HG03175 (cell line): ENCODE measurements at regions not wholly inside any gene's neighbourhood (a gene's known extent, or its start where the extent isn't known, plus 50 kb on each side); places are given as distances from the start of the nearest gene placed in this dataset.
"Not testable (repeated sequence)": the region's sequence is repeated elsewhere in the genome, so short reads cannot be mapped to it uniquely, and the experiment has no call there.

ENCODE experiments used
- ATAC-seq: cut with Tn5 transposase; IDR thresholded peaks from one replicate; pipeline ENCODE4 v1.9.1; 2021; ENCODE audit warnings: mild to moderate bottlenecking, moderate library complexity; ENCODE audit not compliant: unreplicated experiment

- ATAC-seq = no peak
Measured at GRCh38 chr14:22313172-22313801, 275.7 kb downstream of the DAD1 start.

DNA sequence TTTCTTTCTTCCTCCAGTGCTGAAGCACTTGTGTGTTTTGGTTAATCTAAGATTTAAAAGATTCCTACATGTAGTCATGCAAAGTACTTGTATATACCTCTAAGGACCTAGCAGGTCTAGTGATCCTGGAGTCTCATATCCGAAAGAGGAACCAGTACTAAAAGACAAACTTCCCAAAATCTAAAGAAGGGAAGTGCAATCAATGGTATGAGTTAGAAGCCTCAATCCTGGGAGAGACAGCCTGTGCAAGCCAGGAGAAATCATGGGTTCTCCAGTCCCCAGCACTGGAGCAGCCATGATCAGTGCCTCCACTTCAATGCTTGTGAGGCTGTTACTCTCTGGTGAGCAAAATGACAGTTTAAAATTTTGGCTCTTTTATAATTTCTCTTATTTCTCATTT, 277.4 kb downstream of the DAD1 start:
- no peak for ATAC-seq

DNA sequence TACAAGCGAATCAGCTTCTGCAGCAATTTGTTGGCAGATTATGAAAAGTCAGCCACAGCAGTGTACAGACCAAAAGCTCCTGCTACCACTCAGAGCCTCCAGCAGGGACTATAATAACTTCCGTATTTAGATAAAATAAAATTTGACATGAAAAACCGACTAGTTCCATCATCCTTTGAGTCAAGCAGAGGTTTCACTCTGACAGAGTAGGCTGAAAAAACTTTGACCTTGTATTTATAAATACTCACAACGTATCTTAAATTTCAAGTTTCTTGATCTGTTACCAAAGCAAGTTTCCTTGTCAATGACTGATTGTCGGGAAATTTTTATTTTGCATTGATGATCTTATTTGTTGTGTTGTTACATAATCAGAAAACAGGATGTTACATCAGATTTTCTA, 283.4 kb downstream of the DAD1 start:
- ATAC-seq = peak; percentile 65

GRCh38 chr14:22304326-22304725, 284.7 kb downstream of the DAD1 start:
- ATAC-seq = no peak

- ATAC-seq = no peak
Measured at GRCh38 chr14:22303589-22304195, 285.3 kb downstream of the DAD1 start.

- no peak for ATAC-seq
Measured at GRCh38 chr14:22300646-22301045, 288.4 kb downstream of the DAD1 start.

DNA sequence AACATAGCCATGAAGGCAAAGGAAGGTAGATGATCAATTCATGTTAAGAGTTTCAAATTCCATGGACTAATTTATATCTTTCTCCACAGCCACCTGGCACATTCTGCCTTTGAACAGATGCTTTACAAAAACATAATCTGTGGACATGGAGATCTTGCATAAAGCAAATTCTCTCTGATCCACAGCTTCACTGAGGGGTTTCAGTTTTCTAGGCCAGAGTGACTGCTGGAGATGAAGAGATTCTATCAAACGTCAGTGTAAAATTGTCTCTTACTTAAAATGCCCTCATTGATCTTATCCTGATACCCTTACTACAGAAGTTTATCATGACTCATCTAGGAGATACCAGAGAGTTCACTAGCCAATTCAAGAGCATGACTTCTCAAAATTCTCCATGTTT, 291.6 kb downstream of the DAD1 start:
- no peak for ATAC-seq

DNA sequence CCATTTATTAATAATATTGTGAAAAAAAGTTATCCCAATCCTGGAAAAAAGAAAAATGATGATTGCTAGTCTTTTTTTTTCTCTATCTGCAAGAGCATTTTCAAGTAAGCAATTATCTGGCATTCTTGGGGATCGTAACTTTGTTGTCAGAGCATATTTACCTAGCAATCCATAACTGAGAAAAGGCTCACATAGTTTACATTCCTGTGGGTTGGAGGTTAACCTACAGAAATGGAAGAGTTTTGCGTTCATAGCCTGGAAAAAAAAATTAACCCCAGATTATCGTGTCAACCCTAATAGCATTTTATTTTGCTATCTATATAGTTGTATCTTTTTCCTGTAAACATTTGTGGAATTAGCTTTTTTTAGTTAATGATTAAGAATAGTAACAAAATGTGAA, 292.3 kb downstream of the DAD1 start:
- no peak for ATAC-seq

GRCh38 chr14:22296088-22296487, 292.9 kb downstream of the DAD1 start:
- no peak for ATAC-seq

- no peak for ATAC-seq
Measured at GRCh38 chr14:22291406-22291805, 297.6 kb downstream of the DAD1 start.

GRCh38 chr14:22289570-22289969, 299.5 kb downstream of the DAD1 start:
- ATAC-seq = no peak

GRCh38 chr14:22285991-22286390, 303.0 kb downstream of the DAD1 start:
- no peak for ATAC-seq

- no peak for ATAC-seq
Measured at GRCh38 chr14:22282949-22283348, 306.1 kb downstream of the DAD1 start.

- peak; percentile 53 for ATAC-seq
Measured at GRCh38 chr14:22282417-22282816, 306.6 kb downstream of the DAD1 start.

DNA sequence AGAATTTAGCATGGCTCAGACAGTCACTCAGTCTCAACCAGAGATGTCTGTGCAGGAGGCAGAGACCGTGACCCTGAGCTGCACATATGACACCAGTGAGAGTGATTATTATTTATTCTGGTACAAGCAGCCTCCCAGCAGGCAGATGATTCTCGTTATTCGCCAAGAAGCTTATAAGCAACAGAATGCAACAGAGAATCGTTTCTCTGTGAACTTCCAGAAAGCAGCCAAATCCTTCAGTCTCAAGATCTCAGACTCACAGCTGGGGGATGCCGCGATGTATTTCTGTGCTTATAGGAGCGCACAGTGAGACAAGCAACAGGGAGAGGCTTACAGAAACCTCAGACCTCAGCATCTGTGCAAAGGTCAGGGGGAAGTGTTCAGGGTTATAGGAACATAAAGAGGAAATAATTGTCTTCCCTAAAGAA, 307.6 kb downstream of the DAD1 start:
- ATAC-seq = not testable (repeated sequence)

DNA sequence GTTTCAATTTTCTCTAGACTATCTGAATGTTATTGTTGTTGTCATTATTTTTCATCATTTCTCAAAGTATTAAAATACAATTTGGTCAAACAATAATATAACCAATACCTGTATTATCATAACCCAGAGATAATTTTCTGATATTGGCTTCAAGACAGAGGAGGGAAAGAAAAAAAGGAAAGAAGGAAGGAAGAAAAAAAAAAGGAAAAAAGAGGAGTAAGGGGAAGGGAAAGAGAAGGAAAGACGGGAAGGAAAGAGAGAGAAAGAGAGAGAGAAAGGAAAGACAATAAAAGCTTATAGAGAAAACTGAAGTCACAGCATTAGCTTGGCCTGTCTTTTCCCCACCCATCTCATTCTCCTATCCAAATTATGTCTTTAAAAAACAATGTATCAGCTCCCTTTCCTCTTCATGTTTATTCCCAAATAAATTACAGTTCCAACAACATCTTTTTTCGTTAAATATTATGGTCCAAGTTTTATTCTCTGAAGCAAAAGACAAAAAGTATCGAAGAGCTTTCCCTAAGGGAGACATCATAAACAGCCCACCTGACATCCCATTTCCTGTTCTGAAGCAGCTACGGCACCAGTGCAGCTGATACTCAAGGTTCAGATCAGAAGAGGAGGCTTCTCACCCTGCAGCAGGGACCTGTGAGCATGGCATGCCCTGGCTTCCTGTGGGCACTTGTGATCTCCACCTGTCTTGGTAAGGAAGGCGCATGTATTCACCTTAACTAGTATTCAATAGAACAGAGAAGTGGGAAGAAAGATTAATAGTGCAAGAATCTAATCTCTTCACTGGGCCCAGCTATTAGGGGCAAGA, 308.3 kb downstream of the DAD1 start:
- ATAC-seq = no peak

- no peak for ATAC-seq
Measured at GRCh38 chr14:22276913-22277816, 311.9 kb downstream of the DAD1 start.

- no peak for ATAC-seq
Measured at GRCh38 chr14:22271838-22272799, 316.9 kb downstream of the DAD1 start.

GRCh38 chr14:22268875-22269274, 320.1 kb downstream of the DAD1 start:
- ATAC-seq = no peak

GRCh38 chr14:22266683-22267082, 322.3 kb downstream of the DAD1 start:
- no peak for ATAC-seq
